NCI-H1105 (cell line): ENCODE measurements at regions not wholly inside any gene's neighbourhood (a gene's known extent, or its start where the extent isn't known, plus 50 kb on each side); places are given as distances from the start of the nearest gene placed in this dataset.

ENCODE experiments used
- DNase-seq: peaks from one replicate; lab custom pipeline; 2025; lab: John Stamatoyannopoulos, UW

GRCh38 chr1:8267307-8267706, 50.6 kb upstream of the SLC45A1 start:
- DNase-seq: no peak

GRCh38 chr1:8266436-8267165, 51.3 kb upstream of the SLC45A1 start:
- no peak for DNase-seq

GRCh38 chr1:8263791-8264190, 54.1 kb upstream of the SLC45A1 start:
- no peak for DNase-seq

- DNase-seq: no peak
Measured at GRCh38 chr1:8261398-8261762, 56.5 kb upstream of the SLC45A1 start.

GRCh38 chr1:8259498-8260290, 58.2 kb upstream of the SLC45A1 start:
- no peak for DNase-seq

GRCh38 chr1:8257621-8258020, 60.3 kb upstream of the SLC45A1 start:
- DNase-seq: no peak

- DNase-seq: no peak
Measured at GRCh38 chr1:8256321-8256720, 61.6 kb upstream of the SLC45A1 start.

GRCh38 chr1:8255712-8256111, 62.2 kb upstream of the SLC45A1 start:
- DNase-seq: no peak

- no peak for DNase-seq
Measured at GRCh38 chr1:8252266-8252951, 65.5 kb upstream of the SLC45A1 start.

- DNase-seq: no peak
Measured at GRCh38 chr1:8251635-8252034, 66.3 kb upstream of the SLC45A1 start.

GRCh38 chr1:8249838-8250237, 68.1 kb upstream of the SLC45A1 start:
- no peak for DNase-seq

- no peak for DNase-seq
Measured at GRCh38 chr1:8247811-8248436, 70.0 kb upstream of the SLC45A1 start.

- DNase-seq: no peak
Measured at GRCh38 chr1:8244304-8244703, 73.6 kb upstream of the SLC45A1 start.

GRCh38 chr1:8242498-8242897, 75.4 kb upstream of the SLC45A1 start:
- DNase-seq: no peak

GRCh38 chr1:8241417-8242014, 76.4 kb upstream of the SLC45A1 start:
- no peak for DNase-seq

- no peak for DNase-seq
Measured at GRCh38 chr1:8239306-8240023, 78.4 kb upstream of the SLC45A1 start.

- no peak for DNase-seq
Measured at GRCh38 chr1:8239039-8239305, 78.9 kb upstream of the SLC45A1 start.

GRCh38 chr1:8238141-8239038, 79.5 kb upstream of the SLC45A1 start:
- no peak for DNase-seq

- DNase-seq: no peak
Measured at GRCh38 chr1:8232036-8232757, 85.7 kb upstream of the SLC45A1 start.

GRCh38 chr1:8230292-8230621, 87.7 kb upstream of the SLC45A1 start:
- no peak for DNase-seq
